ENCODE measurements at regions not wholly inside any gene's neighbourhood (a gene's known extent, or its start where the extent isn't known, plus 50 kb on each side); places are given as distances from the start of the nearest gene placed in this dataset.
"Not testable (repeated sequence)": the region's sequence is repeated elsewhere in the genome, so short reads cannot be mapped to it uniquely, and the experiment has no call there.

DNA sequence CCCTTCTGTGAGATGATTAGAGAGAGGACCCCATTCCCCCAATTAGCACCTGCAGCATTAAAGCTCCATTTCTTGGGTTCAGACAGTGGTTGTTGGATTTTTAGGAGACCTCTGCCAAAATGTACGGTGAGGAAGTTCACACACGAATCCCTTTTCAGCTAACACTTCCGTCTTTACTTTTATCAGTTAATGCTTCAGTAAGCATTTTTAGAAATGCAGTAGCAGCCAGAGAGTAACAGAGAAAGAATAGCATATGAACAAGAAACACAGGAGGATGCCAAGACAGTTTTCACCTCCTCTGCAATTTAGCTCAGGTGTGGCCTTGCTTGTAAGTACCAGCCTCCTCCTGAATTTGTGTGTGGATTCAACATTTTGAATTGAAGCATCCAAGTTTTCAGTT lies 312.9 kb downstream of the ISL1 start:
- H3K4me3 ChIP-seq (ENCODE audit: low read length), result no peak overlapping the region
- TF ChIP-seq, protein P1, sequence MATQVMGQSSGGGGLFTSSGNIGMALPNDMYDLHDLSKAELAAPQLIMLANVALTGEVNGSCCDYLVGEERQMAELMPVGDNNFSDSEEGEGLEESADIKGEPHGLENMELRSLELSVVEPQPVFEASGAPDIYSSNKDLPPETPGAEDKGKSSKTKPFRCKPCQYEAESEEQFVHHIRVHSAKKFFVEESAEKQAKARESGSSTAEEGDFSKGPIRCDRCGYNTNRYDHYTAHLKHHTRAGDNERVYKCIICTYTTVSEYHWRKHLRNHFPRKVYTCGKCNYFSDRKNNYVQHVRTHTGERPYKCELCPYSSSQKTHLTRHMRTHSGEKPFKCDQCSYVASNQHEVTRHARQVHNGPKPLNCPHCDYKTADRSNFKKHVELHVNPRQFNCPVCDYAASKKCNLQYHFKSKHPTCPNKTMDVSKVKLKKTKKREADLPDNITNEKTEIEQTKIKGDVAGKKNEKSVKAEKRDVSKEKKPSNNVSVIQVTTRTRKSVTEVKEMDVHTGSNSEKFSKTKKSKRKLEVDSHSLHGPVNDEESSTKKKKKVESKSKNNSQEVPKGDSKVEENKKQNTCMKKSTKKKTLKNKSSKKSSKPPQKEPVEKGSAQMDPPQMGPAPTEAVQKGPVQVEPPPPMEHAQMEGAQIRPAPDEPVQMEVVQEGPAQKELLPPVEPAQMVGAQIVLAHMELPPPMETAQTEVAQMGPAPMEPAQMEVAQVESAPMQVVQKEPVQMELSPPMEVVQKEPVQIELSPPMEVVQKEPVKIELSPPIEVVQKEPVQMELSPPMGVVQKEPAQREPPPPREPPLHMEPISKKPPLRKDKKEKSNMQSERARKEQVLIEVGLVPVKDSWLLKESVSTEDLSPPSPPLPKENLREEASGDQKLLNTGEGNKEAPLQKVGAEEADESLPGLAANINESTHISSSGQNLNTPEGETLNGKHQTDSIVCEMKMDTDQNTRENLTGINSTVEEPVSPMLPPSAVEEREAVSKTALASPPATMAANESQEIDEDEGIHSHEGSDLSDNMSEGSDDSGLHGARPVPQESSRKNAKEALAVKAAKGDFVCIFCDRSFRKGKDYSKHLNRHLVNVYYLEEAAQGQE (IDR thresholded peaks at IDR 0.05; ENCODE audit: borderline replicate concordance), result no peak
- no peak for TF ChIP-seq EP300 (conservative IDR thresholded peaks at IDR 0.05; ENCODE audit: poor library complexity, severe bottlenecking)
- no peak for TF ChIP-seq EZH2 (IDR thresholded peaks at IDR 0.05; ENCODE audit: borderline replicate concordance, insufficient read depth, low read length, poor library complexity, severe bottlenecking)
- TF ChIP-seq MXI1 (conservative IDR thresholded peaks at IDR 0.05; ENCODE audit: poor library complexity, severe bottlenecking), result no peak
- TF ChIP-seq RAD21 (conservative IDR thresholded peaks at IDR 0.05), result no peak
- TF ChIP-seq, protein P2, sequence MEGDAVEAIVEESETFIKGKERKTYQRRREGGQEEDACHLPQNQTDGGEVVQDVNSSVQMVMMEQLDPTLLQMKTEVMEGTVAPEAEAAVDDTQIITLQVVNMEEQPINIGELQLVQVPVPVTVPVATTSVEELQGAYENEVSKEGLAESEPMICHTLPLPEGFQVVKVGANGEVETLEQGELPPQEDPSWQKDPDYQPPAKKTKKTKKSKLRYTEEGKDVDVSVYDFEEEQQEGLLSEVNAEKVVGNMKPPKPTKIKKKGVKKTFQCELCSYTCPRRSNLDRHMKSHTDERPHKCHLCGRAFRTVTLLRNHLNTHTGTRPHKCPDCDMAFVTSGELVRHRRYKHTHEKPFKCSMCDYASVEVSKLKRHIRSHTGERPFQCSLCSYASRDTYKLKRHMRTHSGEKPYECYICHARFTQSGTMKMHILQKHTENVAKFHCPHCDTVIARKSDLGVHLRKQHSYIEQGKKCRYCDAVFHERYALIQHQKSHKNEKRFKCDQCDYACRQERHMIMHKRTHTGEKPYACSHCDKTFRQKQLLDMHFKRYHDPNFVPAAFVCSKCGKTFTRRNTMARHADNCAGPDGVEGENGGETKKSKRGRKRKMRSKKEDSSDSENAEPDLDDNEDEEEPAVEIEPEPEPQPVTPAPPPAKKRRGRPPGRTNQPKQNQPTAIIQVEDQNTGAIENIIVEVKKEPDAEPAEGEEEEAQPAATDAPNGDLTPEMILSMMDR (IDR thresholded peaks at IDR 0.05; ENCODE audit: poor library complexity, severe bottlenecking), result no peak
- TF ChIP-seq SMC3 (conservative IDR thresholded peaks at IDR 0.05; ENCODE audit: poor library complexity), result no peak
- no peak for TF ChIP-seq POLR2AphosphoS5 (IDR thresholded peaks at IDR 0.05)
- no peak for TF ChIP-seq TAF1 (IDR thresholded peaks at IDR 0.05; ENCODE audit: low read depth)

DNA sequence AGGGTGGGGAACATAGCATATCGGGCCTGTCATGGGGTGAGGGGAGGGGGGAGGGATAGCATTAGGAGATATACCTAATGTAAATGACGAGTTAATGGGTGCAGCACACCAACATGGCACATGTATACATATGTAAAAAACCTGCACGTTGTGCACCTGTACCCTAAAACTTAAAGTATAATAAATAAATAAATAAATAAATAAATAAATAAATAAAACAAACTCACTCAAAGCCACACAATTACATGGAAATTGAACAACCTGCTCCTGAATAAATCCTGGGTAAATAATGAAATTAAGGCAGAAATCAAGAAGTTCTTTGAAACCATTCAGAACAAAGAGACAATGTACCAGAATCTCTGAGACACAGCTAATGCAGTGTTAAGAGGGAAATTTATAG lies 318.8 kb downstream of the ISL1 start:
- H3F3A ChIP-seq (ENCODE audit: insufficient read depth, low read length, poor library complexity, severe bottlenecking); H3K4me3 ChIP-seq (ENCODE audit: low read length); H3K9me3 ChIP-seq (ENCODE audit: low read length); H3K27me3 ChIP-seq (ENCODE audit: insufficient read depth, low read depth, low read length); H3K9me2 ChIP-seq (ENCODE audit: insufficient read depth, low read length); H3K27ac ChIP-seq (ENCODE audit: low read length); H2AFZ ChIP-seq (ENCODE audit: low read depth, low read length); H3K79me2 ChIP-seq (replicated peaks; ENCODE audit: insufficient read depth, low read length); H4K20me1 ChIP-seq (ENCODE audit: insufficient read depth); H3K9ac ChIP-seq (ENCODE audit: low read length); H3K36me3 ChIP-seq (ENCODE audit: insufficient read depth, low read length); H3K4me2 ChIP-seq (ENCODE audit: low read length): not testable (repeated sequence)

More for the DNA sequence above, 312.9 kb downstream of the ISL1 start:
- no peaks in the 10 kb centered on the region for H3K36me3 ChIP-seq (ENCODE audit: insufficient read depth, low read length)
- H2AFZ ChIP-seq (ENCODE audit: low read depth, low read length), result no peak overlapping the region
- no peaks in the 10 kb centered on the region for H3K27me3 ChIP-seq (ENCODE audit: insufficient read depth, low read depth, low read length)
- no peaks in the 10 kb centered on the region for H3K9me3 ChIP-seq (ENCODE audit: low read length)
- no peaks in the 10 kb centered on the region for H3K79me2 ChIP-seq (replicated peaks; ENCODE audit: insufficient read depth, low read length)
- H3F3A ChIP-seq (ENCODE audit: insufficient read depth, low read length, poor library complexity, severe bottlenecking), result no peaks in the 10 kb centered on the region
- H3K4me2 ChIP-seq (ENCODE audit: low read length), result no peak overlapping the region
- H3K27ac ChIP-seq (ENCODE audit: low read length), result no peak overlapping the region
- H4K20me1 ChIP-seq (ENCODE audit: insufficient read depth), result no peaks in the 10 kb centered on the region
- H3K9ac ChIP-seq (ENCODE audit: low read length), result no peak overlapping the region
- no peaks in the 10 kb centered on the region for H3K9me2 ChIP-seq (ENCODE audit: insufficient read depth, low read length)

DNA sequence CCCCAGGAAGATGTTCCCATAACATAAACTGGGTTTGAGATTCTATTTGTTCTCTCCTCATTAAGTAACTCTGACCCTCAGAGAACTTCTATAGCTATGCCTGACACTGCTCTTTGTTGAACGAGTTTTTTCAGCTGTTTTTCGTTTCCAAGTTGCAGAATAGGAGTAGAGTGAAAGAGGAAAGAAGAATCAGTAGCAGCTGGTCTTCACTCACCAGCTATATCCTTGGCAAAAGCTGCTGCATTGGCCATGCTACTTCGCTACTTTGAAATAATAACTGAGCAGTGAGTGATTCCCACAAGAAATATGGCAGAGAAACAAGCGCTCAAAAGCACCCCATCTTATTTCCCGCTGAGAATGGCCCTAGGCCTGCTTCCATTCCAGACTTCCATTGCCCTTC lies 329.0 kb downstream of the ISL1 start:
- H4K20me1 ChIP-seq (ENCODE audit: insufficient read depth), result no peaks in the 10 kb centered on the region
- H3K4me3 ChIP-seq (ENCODE audit: low read length), result no peak overlapping the region
- H3K4me2 ChIP-seq (ENCODE audit: low read length), result no peak overlapping the region
- H3K9me2 ChIP-seq (ENCODE audit: insufficient read depth, low read length), result no peaks in the 10 kb centered on the region
- no peaks in the 10 kb centered on the region for H3K36me3 ChIP-seq (ENCODE audit: insufficient read depth, low read length)
- TF ChIP-seq RAD21 (conservative IDR thresholded peaks at IDR 0.05) (no peak), TAF1 (IDR thresholded peaks at IDR 0.05; ENCODE audit: low read depth) (no peak), EP300 (conservative IDR thresholded peaks at IDR 0.05; ENCODE audit: poor library complexity, severe bottlenecking) (no peak), SMC3 (conservative IDR thresholded peaks at IDR 0.05; ENCODE audit: poor library complexity) (no peak), POLR2AphosphoS5 (IDR thresholded peaks at IDR 0.05) (no peak), MXI1 (conservative IDR thresholded peaks at IDR 0.05; ENCODE audit: poor library complexity, severe bottlenecking) (no peak), EZH2 (IDR thresholded peaks at IDR 0.05; ENCODE audit: borderline replicate concordance, insufficient read depth, low read length, poor library complexity, severe bottlenecking) (no peak)
- TF ChIP-seq, protein P1 (IDR thresholded peaks at IDR 0.05; ENCODE audit: borderline replicate concordance), result no peak
- TF ChIP-seq, protein P2 (IDR thresholded peaks at IDR 0.05; ENCODE audit: poor library complexity, severe bottlenecking), result no peak
- H3K9me3 ChIP-seq (ENCODE audit: low read length), result no peaks in the 10 kb centered on the region
- H3K27me3 ChIP-seq (ENCODE audit: insufficient read depth, low read depth, low read length), result no peaks in the 10 kb centered on the region
- H2AFZ ChIP-seq (ENCODE audit: low read depth, low read length), result no peak overlapping the region
- no peak overlapping the region for H3K9ac ChIP-seq (ENCODE audit: low read length)
- H3F3A ChIP-seq (ENCODE audit: insufficient read depth, low read length, poor library complexity, severe bottlenecking), result no peaks in the 10 kb centered on the region
- H3K27ac ChIP-seq (ENCODE audit: low read length), result no peak overlapping the region
- no peaks in the 10 kb centered on the region for H3K79me2 ChIP-seq (replicated peaks; ENCODE audit: insufficient read depth, low read length)

Measured in neural cell (in vitro differentiated cells).